B cell (primary cell): ENCODE measurements at regions not wholly inside any gene's neighbourhood (a gene's known extent, or its start where the extent isn't known, plus 50 kb on each side); places are given as distances from the start of the nearest gene placed in this dataset.

Experiments
- ATAC-seq: fragments of 200-7000 bp; cut with Tn5 transposase; one replicate; pipeline ENCODE4 v1.10.0; 2021; ENCODE audit warnings: low read depth, mild to moderate bottlenecking, moderate number of reproducible peaks, moderate library complexity
- CTCF ChIA-PET: fragments of 350-600 bp; sonication (Branson Sonifier 250); formaldehyde crosslinking; loops from one replicate; lab custom pipeline; 2021; ENCODE audit warnings: antibody characterized with exemption, inconsistent platforms; lab: Charles Lee
- POLR2A ChIA-PET: fragments of 350-600 bp; sonication (Branson Sonifier 250); formaldehyde crosslinking; loops from one replicate; lab custom pipeline; 2021; ENCODE audit warnings: antibody characterized with exemption; lab: Charles Lee
- DNase-seq: peaks from one replicate; pipeline ENCODE4 v3.0.0; 2013
- H2AFZ ChIP-seq: 2 replicates; pipeline ENCODE4 v1.6.1; 2012; ENCODE audit warnings: mild to moderate bottlenecking, low read depth, low read length; ENCODE audit not compliant: insufficient read depth, poor library complexity, severe bottlenecking
- H3K27ac ChIP-seq, 2 donors: 1 replicate in 1 of 2; 2 replicates in 1 of 2; pipeline ENCODE4 v1.5.1; 2012 to 2013; ENCODE audit warnings: low read length in 2 of 2, mild to moderate bottlenecking in 2 of 2, moderate library complexity in 1 of 2
- H3K27me3 ChIP-seq, 4 experiments: fragments of 200-600 bp in 1 of 4; sonication (generic) in 1 of 4; replicated peaks in 1 of 4; 1 replicate in 2 of 4; 2 replicates in 2 of 4; pipeline versions ENCODE4 v1.6.1 to v1.7.0; 2013 to 2016; ENCODE audit warnings: low read length in 3 of 4, mild to moderate bottlenecking in 2 of 4, mixed read lengths in 1 of 4, moderate library complexity in 1 of 4; ENCODE audit not compliant: insufficient read depth in 4 of 4, control insufficient read depth in 3 of 4; ENCODE audit errors: control extremely low read depth in 1 of 4
- H3K36me3 ChIP-seq, 2 experiments: replicated peaks in 1 of 2; 1 replicate in 1 of 2; 2 replicates in 1 of 2; pipeline versions ENCODE4 v1.6.1 to v1.7.1; 2013; ENCODE audit warnings: low read length in 1 of 2; ENCODE audit not compliant: insufficient read depth in 2 of 2, control insufficient read depth in 1 of 2; ENCODE audit errors: control extremely low read depth in 1 of 2, extremely low read depth in 1 of 2
- H3K4me1 ChIP-seq, 2 donors: fragments of 200-600 bp in 1 of 2; sonication (generic) in 1 of 2; 1 replicate in 1 of 2; 2 replicates in 1 of 2; pipeline versions ENCODE4 v1.5.1 to v1.6.1; 2013 to 2017; ENCODE audit warnings: low read length in 2 of 2; ENCODE audit not compliant: control insufficient read depth in 2 of 2, insufficient read depth in 2 of 2
- H3K4me2 ChIP-seq: replicated peaks from 2 replicates; pipeline ENCODE3; 2012; ENCODE audit warnings: mild to moderate bottlenecking, low read depth, low read length; ENCODE audit not compliant: poor library complexity, severe bottlenecking
- H3K4me3 ChIP-seq, 5 experiments: fragments of 200-600 bp in 1 of 5; sonication (generic) in 1 of 5; 1 replicate in 3 of 5; 2 replicates in 2 of 5; pipeline versions ENCODE4 v1.5.1 to v1.7.0; 2011 to 2016; ENCODE audit warnings: low read length in 4 of 5, mild to moderate bottlenecking in 4 of 5, low read depth in 2 of 5, control low read depth in 1 of 5, moderate library complexity in 1 of 5; ENCODE audit not compliant: insufficient read depth in 1 of 5; ENCODE audit errors: control extremely low read depth in 1 of 5, extremely low read depth in 1 of 5
- H3K79me2 ChIP-seq: fragments of 200-600 bp; sonication (generic); one replicate; pipeline ENCODE4 v1.6.0; 2016; ENCODE audit warnings: low read length; ENCODE audit not compliant: control insufficient read depth, insufficient read depth
- H3K9ac ChIP-seq: fragments of 200-600 bp; sonication (generic); 2 replicates; pipeline ENCODE4 v1.6.1; 2017; ENCODE audit warnings: mild to moderate bottlenecking, low read length, moderate library complexity
- H3K9me3 ChIP-seq, 3 donors: one replicate each; pipeline versions ENCODE4 v1.6.1 to v1.7.1; 2013; ENCODE audit warnings: low read length in 2 of 3; ENCODE audit not compliant: control insufficient read depth in 2 of 3, insufficient read depth in 1 of 3; ENCODE audit errors: control extremely low read depth in 1 of 3
- H4K20me1 ChIP-seq: 2 replicates; pipeline ENCODE4 v1.6.0; 2012; ENCODE audit warnings: mild to moderate bottlenecking, low read length; ENCODE audit not compliant: insufficient read depth, control insufficient read depth, poor library complexity, severe bottlenecking
- H3K27ac Mint-ChIP-seq: one replicate; pipeline ENCODE4 v1.8.0; 2021; ENCODE audit warnings: mixed read lengths
- H3K27me3 Mint-ChIP-seq: one replicate; pipeline ENCODE4 v1.8.0; 2021; ENCODE audit warnings: mixed read lengths
- H3K4me1 Mint-ChIP-seq: one replicate; pipeline ENCODE4 v1.8.0; 2021; ENCODE audit warnings: mixed read lengths
- H3K4me3 Mint-ChIP-seq: one replicate; pipeline ENCODE4 v1.8.0; 2021; ENCODE audit warnings: mixed read lengths
- H3K9me3 Mint-ChIP-seq: one replicate; pipeline ENCODE4 v1.8.0; 2022; ENCODE audit warnings: mixed read lengths; ENCODE audit not compliant: insufficient read depth
- EZH2 ChIP-seq: IDR thresholded peaks from 2 replicates; pipeline ENCODE4 v1.6.1; 2012; ENCODE audit warnings: borderline replicate concordance, low read depth, mild to moderate bottlenecking, moderate library complexity, low read length; ENCODE audit not compliant: insufficient read depth, poor library complexity, severe bottlenecking
- WGBS: methylation state at CpG from one replicate; pipeline ENCODE4 v1.1.5; 2013; ENCODE audit warnings: missing lambda C conversion rate; ENCODE audit not compliant: insufficient coverage; 5-methylcytosine and 5-hydroxymethylcytosine counted together
- intact Hi-C: fragments of 100-400 bp; cut with micrococcal nuclease; formaldehyde crosslinking; loops from one replicate; pipeline ENCODE4 v1.10.0; 2022
- TF ChIP-seq, protein P1 (sequence below): fragments of 200-600 bp; IDR thresholded peaks from one replicate; pipeline ENCODE4 v1.8.0; 2022; ENCODE audit warnings: antibody characterized with exemption, mild to moderate bottlenecking

DNA sequence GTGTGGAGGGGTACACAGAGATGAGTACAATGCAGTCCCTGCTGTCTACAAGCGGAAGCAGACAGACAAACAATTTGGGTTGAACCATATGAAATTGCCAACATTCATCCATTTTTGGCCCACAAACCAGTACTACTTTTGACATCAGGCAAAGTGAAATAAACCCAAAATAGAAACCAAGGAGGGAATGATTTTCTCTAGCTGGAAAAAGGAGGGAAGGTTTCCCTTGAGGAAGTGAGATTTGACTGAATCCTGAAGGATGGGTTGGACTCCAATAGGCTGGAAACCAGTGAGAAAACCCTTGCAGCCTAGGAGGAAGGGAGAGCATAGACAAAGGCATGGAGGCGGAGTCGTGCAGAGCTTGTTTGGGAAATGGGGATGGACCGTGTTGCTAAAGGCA lies 63.5 kb upstream of the PJA1 start:
- Histone ChIP-seq H3K79me2 (no peaks in the 10 kb centered on the region), H3K9me3 (no peaks in the 10 kb centered on the region), H3K4me1 (no peaks in the 10 kb centered on the region), H3K27me3 (no peaks in the 10 kb centered on the region), H3K36me3 (no peaks in the 10 kb centered on the region), H3K4me3 (no peak overlapping the region), H4K20me1 (no peaks in the 10 kb centered on the region), H2AFZ (no peak overlapping the region), H3K9ac (no peak overlapping the region), H3K4me2 (no peak overlapping the region), H3K27ac (no peak overlapping the region)
- no peaks in the 10 kb centered on the region for H3K4me1 Mint-ChIP-seq
- 95% methylated on average over 4 of the region's 4 CpGs for WGBS
- H3K9me3 Mint-ChIP-seq, result no peaks in the 10 kb centered on the region
- no peaks in the 10 kb centered on the region for H3K27me3 Mint-ChIP-seq
- ChIA-PET POLR2A (no interaction called here), CTCF (no interaction called here)
- ATAC-seq (no peak), DNase-seq (no peak)
- H3K4me3 Mint-ChIP-seq, result no peak overlapping the region
- no peak overlapping the region for H3K27ac Mint-ChIP-seq
- intact Hi-C loops, result no loop called here
- TF ChIP-seq, protein P1, sequence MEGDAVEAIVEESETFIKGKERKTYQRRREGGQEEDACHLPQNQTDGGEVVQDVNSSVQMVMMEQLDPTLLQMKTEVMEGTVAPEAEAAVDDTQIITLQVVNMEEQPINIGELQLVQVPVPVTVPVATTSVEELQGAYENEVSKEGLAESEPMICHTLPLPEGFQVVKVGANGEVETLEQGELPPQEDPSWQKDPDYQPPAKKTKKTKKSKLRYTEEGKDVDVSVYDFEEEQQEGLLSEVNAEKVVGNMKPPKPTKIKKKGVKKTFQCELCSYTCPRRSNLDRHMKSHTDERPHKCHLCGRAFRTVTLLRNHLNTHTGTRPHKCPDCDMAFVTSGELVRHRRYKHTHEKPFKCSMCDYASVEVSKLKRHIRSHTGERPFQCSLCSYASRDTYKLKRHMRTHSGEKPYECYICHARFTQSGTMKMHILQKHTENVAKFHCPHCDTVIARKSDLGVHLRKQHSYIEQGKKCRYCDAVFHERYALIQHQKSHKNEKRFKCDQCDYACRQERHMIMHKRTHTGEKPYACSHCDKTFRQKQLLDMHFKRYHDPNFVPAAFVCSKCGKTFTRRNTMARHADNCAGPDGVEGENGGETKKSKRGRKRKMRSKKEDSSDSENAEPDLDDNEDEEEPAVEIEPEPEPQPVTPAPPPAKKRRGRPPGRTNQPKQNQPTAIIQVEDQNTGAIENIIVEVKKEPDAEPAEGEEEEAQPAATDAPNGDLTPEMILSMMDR, result no peak
- TF ChIP-seq EZH2, result no peak

DNA sequence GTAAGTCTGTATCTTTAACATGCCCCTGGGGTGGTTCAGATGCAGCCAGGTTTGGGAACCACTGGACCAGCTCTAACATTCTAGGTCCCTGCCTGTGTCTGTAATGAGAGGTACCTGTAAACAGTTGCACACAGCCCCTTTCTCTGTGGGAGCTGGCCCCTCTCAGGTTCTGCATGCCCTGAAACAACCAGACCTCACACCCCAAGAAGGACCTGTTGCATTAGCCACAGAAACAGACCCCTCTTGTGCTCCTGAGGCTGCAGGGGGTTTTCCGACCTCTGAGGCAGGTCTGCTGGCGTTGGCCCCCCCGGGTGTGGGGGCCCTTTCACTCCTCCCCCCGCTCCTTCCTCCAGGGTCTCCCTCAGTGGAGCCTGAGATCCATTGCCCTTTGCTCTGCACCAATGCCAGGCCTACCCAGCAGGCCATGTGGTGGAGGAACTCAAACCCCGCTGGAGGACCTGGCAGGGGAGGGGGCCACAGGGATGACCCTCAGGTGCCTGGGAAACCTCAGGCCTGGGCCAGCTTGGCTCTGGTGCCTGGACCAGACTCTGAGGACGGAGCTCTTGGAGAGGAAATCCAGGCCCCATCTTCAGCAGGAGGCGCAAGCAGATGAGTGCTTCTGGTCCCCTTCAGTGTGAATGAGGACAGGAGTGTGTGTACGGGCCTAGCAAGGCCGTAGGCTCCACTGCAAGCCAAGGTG lies 61.4 kb upstream of the PJA1 start:
- Mint-ChIP-seq H3K27ac (no peak overlapping the region), H3K27me3 (peaks cover 3% of the 10 kb centered on the region), H3K4me3 (no peak overlapping the region), H3K4me1 (no peaks in the 10 kb centered on the region), H3K9me3 (no peaks in the 10 kb centered on the region)
- Histone ChIP-seq H3K9ac (no peak overlapping the region), H3K27me3 (peaks cover 0 to 3% (median 0%) of the 10 kb centered on the region in 4 experiments), H3K36me3 (no peaks in the 10 kb centered on the region), H4K20me1 (no peaks in the 10 kb centered on the region), H3K9me3 (no peaks in the 10 kb centered on the region), H3K79me2 (no peaks in the 10 kb centered on the region), H3K4me2 (no peak overlapping the region), H3K27ac (no peak overlapping the region), H3K4me3 (no peak overlapping the region), H3K4me1 (peaks cover 0 to 4% of the 10 kb centered on the region in 2 donors), H2AFZ (no peak overlapping the region)
- 92% methylated on average over 8 of the region's 9 CpGs for WGBS
- intact Hi-C loops, result no loop called here
- ChIA-PET CTCF (no interaction called here), POLR2A (no interaction called here)
- DNase-seq, result no peak
- ATAC-seq, result no peak
- TF ChIP-seq, protein P1, result no peak
- TF ChIP-seq EZH2, result no peak
